Spleen (tissue), 7 donors: ENCODE measurements at regions not wholly inside any gene's neighbourhood (a gene's known extent, or its start where the extent isn't known, plus 50 kb on each side); places are given as distances from the start of the nearest gene placed in this dataset.

ENCODE experiments used
- POLR2A ChIP-seq, 3 donors: fragments of 450-650 bp; IDR thresholded peaks; one replicate each; pipeline ENCODE4 v1.5.1; 2017; ENCODE audit warnings: antibody characterized with exemption in 3 of 3, mild to moderate bottlenecking in 1 of 3
- POLR2AphosphoS5 ChIP-seq, 3 donors: sonication (generic); formaldehyde crosslinking; IDR thresholded peaks; one replicate each; pipeline ENCODE4 v1.5.1; 2017; ENCODE audit warnings: antibody characterized with exemption in 3 of 3
- TF ChIP-seq, protein P1 (sequence below), 11 experiments: fragments of 200-600 bp in 7 of 11; fragments of 450-650 bp in 4 of 11; sonication (generic) in 4 of 11; IDR thresholded peaks in 8 of 11; conservative IDR thresholded peaks in 3 of 11; 1 replicate in 7 of 11; 2 replicates in 4 of 11; pipeline versions ENCODE4 v1.4.0 to v1.8.0; 2016 to 2021; ENCODE audit warnings: antibody characterized with exemption in 11 of 11, inconsistent platforms in 4 of 11, mild to moderate bottlenecking in 1 of 11
- donor health status: DM: no; HTN: no; CAD: no; lungs with moderate emphysema.
- donor health status: DM: no; HTN: no; CAD: no.
- donor health status: DM: no; HTN: no; CAD: no.

DNA sequence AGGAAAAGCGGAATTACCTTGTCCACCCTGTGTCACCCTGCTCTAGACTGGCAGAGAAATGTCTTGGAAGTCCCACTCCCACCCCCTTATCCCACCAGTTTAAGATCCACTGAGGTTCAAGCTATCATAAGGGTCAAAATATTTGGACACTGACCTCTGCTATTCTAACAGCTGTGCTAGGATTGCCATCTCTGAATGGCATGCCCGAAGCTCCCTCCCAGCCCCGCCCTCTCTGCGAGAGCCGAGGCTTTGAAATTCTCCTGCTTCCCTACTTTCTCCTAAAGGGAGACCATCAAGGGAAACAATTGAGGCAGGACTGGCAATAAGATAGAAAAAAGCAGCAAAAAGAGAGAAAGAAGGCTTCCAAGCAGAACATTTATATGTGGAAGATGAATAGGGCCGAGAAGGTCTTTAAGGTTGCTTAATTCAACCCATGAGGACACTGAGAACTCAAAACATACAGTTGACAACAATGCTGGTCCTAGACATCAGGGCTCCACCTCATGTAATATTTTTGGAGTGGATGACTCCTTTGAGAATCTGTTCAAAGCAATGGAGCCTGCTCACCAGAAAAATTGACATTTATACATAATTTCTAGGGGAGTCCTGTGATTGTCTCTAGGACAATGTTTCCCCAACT is 338.7 kb upstream of the F9 start:
- TF ChIP-seq, protein P1, sequence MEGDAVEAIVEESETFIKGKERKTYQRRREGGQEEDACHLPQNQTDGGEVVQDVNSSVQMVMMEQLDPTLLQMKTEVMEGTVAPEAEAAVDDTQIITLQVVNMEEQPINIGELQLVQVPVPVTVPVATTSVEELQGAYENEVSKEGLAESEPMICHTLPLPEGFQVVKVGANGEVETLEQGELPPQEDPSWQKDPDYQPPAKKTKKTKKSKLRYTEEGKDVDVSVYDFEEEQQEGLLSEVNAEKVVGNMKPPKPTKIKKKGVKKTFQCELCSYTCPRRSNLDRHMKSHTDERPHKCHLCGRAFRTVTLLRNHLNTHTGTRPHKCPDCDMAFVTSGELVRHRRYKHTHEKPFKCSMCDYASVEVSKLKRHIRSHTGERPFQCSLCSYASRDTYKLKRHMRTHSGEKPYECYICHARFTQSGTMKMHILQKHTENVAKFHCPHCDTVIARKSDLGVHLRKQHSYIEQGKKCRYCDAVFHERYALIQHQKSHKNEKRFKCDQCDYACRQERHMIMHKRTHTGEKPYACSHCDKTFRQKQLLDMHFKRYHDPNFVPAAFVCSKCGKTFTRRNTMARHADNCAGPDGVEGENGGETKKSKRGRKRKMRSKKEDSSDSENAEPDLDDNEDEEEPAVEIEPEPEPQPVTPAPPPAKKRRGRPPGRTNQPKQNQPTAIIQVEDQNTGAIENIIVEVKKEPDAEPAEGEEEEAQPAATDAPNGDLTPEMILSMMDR (IDR thresholded peaks at IDR 0.05 in 8 of 11, conservative IDR thresholded peaks at IDR 0.05 in 3 of 11) = no peak
- TF ChIP-seq POLR2AphosphoS5 (IDR thresholded peaks at IDR 0.05) = no peak
- TF ChIP-seq POLR2A (IDR thresholded peaks at IDR 0.05) = no peak
